ENCODE measurements at regions not wholly inside any gene's neighbourhood (a gene's known extent, or its start where the extent isn't known, plus 50 kb on each side); places are given as distances from the start of the nearest gene placed in this dataset.
"Not testable (repeated sequence)": the region's sequence is repeated elsewhere in the genome, so short reads cannot be mapped to it uniquely, and the experiment has no call there.

DNA sequence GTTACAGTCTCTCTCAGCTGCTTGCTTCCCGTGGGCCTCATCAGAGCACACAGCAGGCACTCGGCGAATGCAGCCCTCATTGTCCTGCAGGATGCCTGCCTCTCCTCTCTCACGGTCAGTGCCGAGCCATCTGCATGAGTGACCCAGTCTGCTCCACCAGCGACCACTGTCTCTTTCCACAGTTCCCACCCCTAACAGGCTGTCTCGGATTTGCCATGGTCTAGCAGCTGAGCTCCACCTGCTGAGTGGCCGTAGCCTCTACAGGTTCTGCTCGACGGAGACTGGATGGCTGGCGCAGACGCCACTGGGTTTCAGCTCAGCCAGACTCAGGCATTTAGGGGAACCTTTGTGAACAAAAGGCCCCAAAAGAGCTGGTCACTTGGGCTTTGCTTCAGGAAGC is 209.4 kb upstream of the FOXK1 start:
- TF ChIP-seq PPARA (CRISPR knock-in tag; IDR thresholded peaks at IDR 0.05; ENCODE audit: borderline replicate concordance): no peak
- TF ChIP-seq BACH2 (CRISPR knock-in tag; IDR thresholded peaks at IDR 0.05; ENCODE audit: borderline replicate concordance): no peak
- TF ChIP-seq RARB (CRISPR knock-in tag; IDR thresholded peaks at IDR 0.05): no peak
- TF ChIP-seq ZC3H10 (CRISPR knock-in tag; IDR thresholded peaks at IDR 0.05): no peak
- no peak for TF ChIP-seq ZFP3 (CRISPR knock-in tag; IDR thresholded peaks at IDR 0.05)
- TF ChIP-seq, protein P1, sequence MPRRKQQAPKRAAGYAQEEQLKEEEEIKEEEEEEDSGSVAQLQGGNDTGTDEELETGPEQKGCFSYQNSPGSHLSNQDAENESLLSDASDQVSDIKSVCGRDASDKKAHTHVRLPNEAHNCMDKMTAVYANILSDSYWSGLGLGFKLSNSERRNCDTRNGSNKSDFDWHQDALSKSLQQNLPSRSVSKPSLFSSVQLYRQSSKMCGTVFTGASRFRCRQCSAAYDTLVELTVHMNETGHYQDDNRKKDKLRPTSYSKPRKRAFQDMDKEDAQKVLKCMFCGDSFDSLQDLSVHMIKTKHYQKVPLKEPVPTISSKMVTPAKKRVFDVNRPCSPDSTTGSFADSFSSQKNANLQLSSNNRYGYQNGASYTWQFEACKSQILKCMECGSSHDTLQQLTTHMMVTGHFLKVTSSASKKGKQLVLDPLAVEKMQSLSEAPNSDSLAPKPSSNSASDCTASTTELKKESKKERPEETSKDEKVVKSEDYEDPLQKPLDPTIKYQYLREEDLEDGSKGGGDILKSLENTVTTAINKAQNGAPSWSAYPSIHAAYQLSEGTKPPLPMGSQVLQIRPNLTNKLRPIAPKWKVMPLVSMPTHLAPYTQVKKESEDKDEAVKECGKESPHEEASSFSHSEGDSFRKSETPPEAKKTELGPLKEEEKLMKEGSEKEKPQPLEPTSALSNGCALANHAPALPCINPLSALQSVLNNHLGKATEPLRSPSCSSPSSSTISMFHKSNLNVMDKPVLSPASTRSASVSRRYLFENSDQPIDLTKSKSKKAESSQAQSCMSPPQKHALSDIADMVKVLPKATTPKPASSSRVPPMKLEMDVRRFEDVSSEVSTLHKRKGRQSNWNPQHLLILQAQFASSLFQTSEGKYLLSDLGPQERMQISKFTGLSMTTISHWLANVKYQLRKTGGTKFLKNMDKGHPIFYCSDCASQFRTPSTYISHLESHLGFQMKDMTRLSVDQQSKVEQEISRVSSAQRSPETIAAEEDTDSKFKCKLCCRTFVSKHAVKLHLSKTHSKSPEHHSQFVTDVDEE (CRISPR knock-in tag; IDR thresholded peaks at IDR 0.05): no peak
- TF ChIP-seq ZFP30 (CRISPR knock-in tag; IDR thresholded peaks at IDR 0.05): no peak
- no peak for TF ChIP-seq ZNF565 (CRISPR knock-in tag; conservative IDR thresholded peaks at IDR 0.05; ENCODE audit: low read depth)
- TF ChIP-seq CSDC2 (CRISPR knock-in tag; IDR thresholded peaks at IDR 0.05): no peak
- no peak for TF ChIP-seq ZNF70 (CRISPR knock-in tag; IDR thresholded peaks at IDR 0.05)
- no peak for TF ChIP-seq ESRRG (CRISPR knock-in tag; IDR thresholded peaks at IDR 0.05)
- TF ChIP-seq POU6F1 (CRISPR knock-in tag; IDR thresholded peaks at IDR 0.05; ENCODE audit: borderline replicate concordance, low read depth): no peak
- TF ChIP-seq CSRNP3 (CRISPR knock-in tag; IDR thresholded peaks at IDR 0.05): no peak
- TF ChIP-seq OSR1 (CRISPR knock-in tag; IDR thresholded peaks at IDR 0.05): no peak
- TF ChIP-seq GLIS3 (CRISPR knock-in tag; IDR thresholded peaks at IDR 0.05): no peak
- TF ChIP-seq ARNTL (CRISPR knock-in tag; IDR thresholded peaks at IDR 0.05; ENCODE audit: borderline replicate concordance, low read depth): no peak
- no peak for ATAC-seq

- ATAC-seq: no peak
- TF ChIP-seq CSRNP3 (CRISPR knock-in tag; IDR thresholded peaks at IDR 0.05): no peak
- TF ChIP-seq CREB5 (CRISPR knock-in tag; IDR thresholded peaks at IDR 0.05; ENCODE audit: low read depth): no peak
- no peak for TF ChIP-seq ZFP3 (CRISPR knock-in tag; IDR thresholded peaks at IDR 0.05)
- TF ChIP-seq GLIS3 (CRISPR knock-in tag; IDR thresholded peaks at IDR 0.05): no peak
- TF ChIP-seq CSDC2 (CRISPR knock-in tag; IDR thresholded peaks at IDR 0.05): no peak
- TF ChIP-seq ZC3H10 (CRISPR knock-in tag; IDR thresholded peaks at IDR 0.05): no peak
- no peak for TF ChIP-seq ZNF70 (CRISPR knock-in tag; IDR thresholded peaks at IDR 0.05)
- no peak for TF ChIP-seq ZNF8 (CRISPR knock-in tag; IDR thresholded peaks at IDR 0.05)
- TF ChIP-seq ESRRG (CRISPR knock-in tag; IDR thresholded peaks at IDR 0.05): no peak
- TF ChIP-seq BACH2 (CRISPR knock-in tag; IDR thresholded peaks at IDR 0.05; ENCODE audit: borderline replicate concordance): no peak
- no peak for TF ChIP-seq ARNTL (CRISPR knock-in tag; IDR thresholded peaks at IDR 0.05; ENCODE audit: borderline replicate concordance, low read depth)
- no peak for TF ChIP-seq ZNF565 (CRISPR knock-in tag; conservative IDR thresholded peaks at IDR 0.05; ENCODE audit: low read depth)
- TF ChIP-seq ISL1 (CRISPR knock-in tag; IDR thresholded peaks at IDR 0.05): no peak
Measured at GRCh38 chr7:4479367-4480039, 202.6 kb upstream of the FOXK1 start.

- not testable (repeated sequence) for ATAC-seq
Measured at GRCh38 chr7:4480131-4480530, 202.0 kb upstream of the FOXK1 start.
